GM20000 (cell line): ENCODE measurements at regions not wholly inside any gene's neighbourhood (a gene's known extent, or its start where the extent isn't known, plus 50 kb on each side); places are given as distances from the start of the nearest gene placed in this dataset.

Source experiments
- DNase-seq: peaks from one replicate; pipeline ENCODE4 v3.0.0; 2012; ENCODE audit warnings: low spot score
- CTCF ChIP-seq: IDR thresholded peaks from 2 replicates; pipeline ENCODE4 v1.5.1; 2012; ENCODE audit warnings: mild to moderate bottlenecking, control low read depth; ENCODE audit errors: extremely low read depth, missing control alignments

- DNase-seq = no peak
- TF ChIP-seq CTCF = no peak
These were observed 180.7 kb upstream of the DIPK2B start for GRCh38 chrX:45381366-45381765.

- DNase-seq = no peak
- no peak for TF ChIP-seq CTCF
These were observed 178.6 kb upstream of the DIPK2B start for GRCh38 chrX:45379236-45379635.

- TF ChIP-seq CTCF = no peak
- DNase-seq = no peak
These were observed 171.5 kb upstream of the DIPK2B start for GRCh38 chrX:45372151-45372550.

- no peak for DNase-seq
- no peak for TF ChIP-seq CTCF
These were observed 168.0 kb upstream of the DIPK2B start for GRCh38 chrX:45368705-45369104.

GRCh38 chrX:45363596-45363995 is 162.9 kb upstream of the DIPK2B start:
- TF ChIP-seq CTCF = no peak

GRCh38 chrX:45360571-45360970 is 159.9 kb upstream of the DIPK2B start:
- no peak for DNase-seq
- TF ChIP-seq CTCF = no peak

More at GRCh38 chrX:45363596-45363995, 162.9 kb upstream of the DIPK2B start:
- no peak for DNase-seq

- DNase-seq = no peak
- TF ChIP-seq CTCF = no peak
These were observed 157.7 kb upstream of the DIPK2B start for GRCh38 chrX:45358392-45358791.
